GM19328 (cell line): ENCODE measurements at regions not wholly inside any gene's neighbourhood (a gene's known extent, or its start where the extent isn't known, plus 50 kb on each side); places are given as distances from the start of the nearest gene placed in this dataset.

ENCODE experiments used
- ATAC-seq: cut with Tn5 transposase; IDR thresholded peaks from one replicate; pipeline ENCODE4 v1.9.1; 2021; ENCODE audit warnings: mild to moderate bottlenecking, moderate library complexity; ENCODE audit not compliant: unreplicated experiment

DNA sequence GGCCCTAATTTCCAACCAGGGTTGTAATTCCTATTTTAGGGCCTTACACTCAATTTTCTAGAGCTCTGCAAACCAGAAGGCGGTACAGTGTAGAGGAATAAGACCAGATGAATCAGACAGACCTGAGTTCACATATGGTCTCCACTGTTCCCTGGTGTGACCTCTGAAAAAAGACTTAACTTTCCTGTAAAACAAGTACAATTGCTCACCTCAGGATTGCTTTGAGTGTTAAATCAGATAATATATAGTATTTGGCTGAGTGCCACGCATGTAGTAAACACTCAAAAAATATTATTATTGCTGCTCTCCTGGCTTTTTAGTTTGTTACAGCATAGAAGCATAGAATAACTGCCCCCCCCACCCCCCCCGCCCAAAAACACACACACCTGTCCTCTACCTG lies 51.0 kb upstream of the STT3B start:
- ATAC-seq: no peak

DNA sequence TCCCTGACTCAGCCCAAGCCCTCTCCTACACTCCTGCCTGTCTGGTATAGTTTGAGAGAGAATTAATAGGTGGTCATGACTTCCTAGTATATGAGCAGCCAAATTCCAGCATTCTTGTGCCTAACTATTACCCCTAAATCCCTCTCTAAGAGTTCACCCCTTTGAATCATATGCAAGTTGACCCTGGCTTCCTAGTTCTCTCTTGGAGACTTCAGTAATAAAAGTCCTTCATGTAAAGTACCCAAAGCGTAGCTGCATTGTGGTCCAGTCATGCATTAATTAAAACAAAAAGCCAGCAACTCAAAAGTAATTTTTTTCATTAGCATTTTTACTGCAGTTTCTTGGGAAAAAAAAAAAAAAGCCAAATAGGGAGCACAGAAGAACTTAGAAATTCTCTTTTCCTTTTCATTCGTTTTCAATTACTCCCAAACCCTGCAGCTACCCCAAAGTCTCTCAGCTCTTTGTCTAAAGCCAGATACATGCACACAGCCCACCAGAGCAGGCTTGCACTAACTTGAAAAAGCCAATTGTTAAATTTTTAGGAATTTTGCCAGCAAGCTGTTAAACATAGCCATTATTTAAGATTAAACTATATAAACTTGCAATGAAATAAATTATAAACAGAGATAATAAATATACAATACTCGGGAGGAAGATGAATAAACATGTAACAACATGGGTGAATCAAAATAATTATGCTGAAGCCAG lies 50.1 kb upstream of the STT3B start:
- no peak for ATAC-seq
